GM12892 (cell line): ENCODE measurements at regions not wholly inside any gene's neighbourhood (a gene's known extent, or its start where the extent isn't known, plus 50 kb on each side); places are given as distances from the start of the nearest gene placed in this dataset.

Source experiments
- DNase-seq: peaks from one replicate; pipeline ENCODE4 v3.0.0; 2011; ENCODE audit not compliant: insufficient read length
- FAIRE-seq: peaks from 2 replicates; lab custom pipeline; 2011; peaks lifted over from hg19 to GRCh38; lab: Jason Lieb, UNC
- POLR2A ChIP-seq: IDR thresholded peaks from 2 replicates; pipeline ENCODE4 v1.6.1; 2011; ENCODE audit warnings: low read depth, low read length, control low read depth
- POLR2AphosphoS5 ChIP-seq: IDR thresholded peaks from 2 replicates; pipeline ENCODE4 v1.6.1; 2011; ENCODE audit warnings: low read depth, low read length, control low read depth
- TAF1 ChIP-seq: IDR thresholded peaks from 2 replicates; pipeline ENCODE4 v1.6.1; 2011; ENCODE audit warnings: low read depth, mild to moderate bottlenecking, control low read depth, low read length, borderline replicate concordance

- DNase-seq (no peak), FAIRE-seq (no peak)
- TF ChIP-seq POLR2A, result no peak
- TF ChIP-seq TAF1, result no peak
- TF ChIP-seq POLR2AphosphoS5, result no peak
Observed at GRCh38 chr13:106660746-106661625, 93.0 kb upstream of the ARGLU1 start.

DNA sequence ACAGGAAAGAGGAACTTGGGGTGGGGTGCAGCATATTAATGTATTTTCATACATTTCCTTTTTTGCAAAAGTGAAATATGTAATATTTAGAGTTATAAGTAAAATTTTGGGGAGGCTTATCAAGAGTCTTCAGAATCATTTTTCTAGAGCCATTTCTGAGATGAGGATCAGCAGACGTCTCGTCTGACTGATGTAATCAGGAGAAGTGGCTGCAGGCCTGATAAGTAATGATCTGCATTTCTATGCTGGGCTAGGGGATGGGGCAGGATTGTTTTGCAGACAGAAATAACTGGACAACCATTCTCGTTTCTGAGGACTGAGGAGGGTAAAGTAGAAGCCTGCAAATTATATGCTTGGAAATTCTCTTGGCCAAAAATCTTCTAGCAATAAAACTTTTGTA is 89.2 kb upstream of the ARGLU1 start:
- no peak for DNase-seq
- FAIRE-seq, result no peak
- TF ChIP-seq TAF1 (no peak), POLR2AphosphoS5 (no peak), POLR2A (no peak)

DNA sequence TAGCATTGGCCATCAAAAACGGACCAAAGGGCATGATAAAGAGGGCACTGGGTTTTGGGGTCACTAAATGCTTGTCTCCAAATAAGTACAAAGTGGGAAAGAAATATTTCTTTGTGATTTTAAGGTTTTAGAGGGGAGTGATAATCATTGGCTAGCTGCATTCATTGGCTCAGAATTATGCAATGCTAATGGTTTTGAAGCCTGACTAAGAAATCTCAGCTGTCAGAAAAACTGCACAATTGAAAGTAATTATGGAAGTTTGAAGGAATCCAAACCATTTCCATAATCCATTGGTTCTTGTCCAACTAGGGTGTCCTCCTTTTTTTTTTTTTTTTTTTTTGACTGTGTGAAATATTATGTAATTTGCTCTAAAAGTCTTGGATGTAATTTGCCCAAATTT is 88.2 kb upstream of the ARGLU1 start:
- FAIRE-seq (no peak), DNase-seq (no peak)
- TF ChIP-seq TAF1 (no peak), POLR2A (no peak), POLR2AphosphoS5 (no peak)

DNA sequence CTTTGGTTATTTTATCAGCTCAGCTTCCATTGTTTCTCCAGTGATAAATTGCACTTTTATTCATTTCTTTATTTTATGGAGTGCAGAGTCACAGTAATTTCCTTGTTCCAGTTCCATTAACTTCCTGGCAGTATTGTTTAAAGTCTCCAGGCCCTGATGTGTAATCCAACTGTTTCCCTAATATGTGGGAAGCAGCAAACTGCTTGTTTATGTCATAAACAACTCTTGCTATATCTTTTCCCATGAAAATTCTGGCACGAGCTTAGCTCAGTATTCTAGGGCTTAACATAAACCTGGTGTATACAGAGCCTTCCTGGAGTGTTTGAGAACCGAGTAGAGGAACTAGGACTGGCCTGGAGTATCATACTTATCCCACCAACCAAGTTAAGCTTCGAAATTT is 83.5 kb upstream of the ARGLU1 start:
- TF ChIP-seq POLR2A, result no peak
- no peak for TF ChIP-seq TAF1
- TF ChIP-seq POLR2AphosphoS5, result no peak
- FAIRE-seq (no peak), DNase-seq (no peak)

- no peak for DNase-seq
- no peak for FAIRE-seq
- TF ChIP-seq POLR2A (no peak), POLR2AphosphoS5 (no peak), TAF1 (no peak)
Observed at GRCh38 chr13:106650690-106651205, 82.8 kb upstream of the ARGLU1 start.

DNA sequence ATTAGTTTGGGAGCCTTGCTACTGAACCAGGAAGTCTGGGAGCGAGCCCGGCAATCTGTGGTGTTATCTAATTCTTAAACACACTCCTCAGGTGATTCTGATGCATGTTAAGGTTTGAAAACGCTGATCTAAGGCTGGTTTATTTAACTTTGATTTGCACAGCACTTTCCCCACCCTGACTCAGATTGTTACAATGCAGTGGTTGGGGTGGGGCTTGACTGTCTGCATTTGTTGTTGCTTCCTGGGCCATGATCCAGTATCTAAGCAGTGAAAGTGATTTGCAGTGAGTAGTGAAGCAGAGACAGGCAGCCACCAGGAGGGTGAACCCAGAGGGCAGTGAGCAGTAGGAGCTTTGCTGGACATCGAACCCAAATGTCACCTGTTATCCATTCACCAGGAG is 81.6 kb upstream of the ARGLU1 start:
- DNase-seq (no peak), FAIRE-seq (no peak)
- TF ChIP-seq TAF1, result no peak
- no peak for TF ChIP-seq POLR2A
- TF ChIP-seq POLR2AphosphoS5, result no peak

DNA sequence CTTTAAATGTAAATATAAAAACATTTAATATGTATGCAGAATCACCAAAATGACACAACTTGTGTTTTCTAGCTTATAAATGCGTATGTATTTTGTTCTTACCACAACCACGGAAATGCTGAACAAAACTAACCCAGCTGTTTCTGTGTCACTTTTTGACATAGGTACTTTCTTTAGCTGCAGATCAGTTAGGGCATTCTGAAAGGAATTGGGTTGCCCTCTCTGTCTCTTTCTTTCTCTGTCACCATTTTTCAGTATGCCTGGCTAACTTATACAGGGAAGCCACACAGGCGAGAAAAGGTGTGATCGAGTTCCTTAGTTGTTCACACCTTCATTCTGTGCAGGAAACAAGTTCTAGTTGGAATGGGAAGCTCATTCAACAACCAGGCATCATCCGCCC is 72.6 kb upstream of the ARGLU1 start:
- no peak for TF ChIP-seq POLR2A
- TF ChIP-seq TAF1, result no peak
- TF ChIP-seq POLR2AphosphoS5, result no peak
- DNase-seq (no peak), FAIRE-seq (no peak)

- DNase-seq (no peak), FAIRE-seq (no peak)
- TF ChIP-seq TAF1, result no peak
- no peak for TF ChIP-seq POLR2A
- TF ChIP-seq POLR2AphosphoS5, result no peak
Observed at GRCh38 chr13:106637519-106637918, 69.6 kb upstream of the ARGLU1 start.

GRCh38 chr13:106636492-106636891 is 68.6 kb upstream of the ARGLU1 start:
- TF ChIP-seq POLR2A, result no peak
- no peak for TF ChIP-seq POLR2AphosphoS5
- no peak for TF ChIP-seq TAF1
- no peak for DNase-seq
- no peak for FAIRE-seq

GRCh38 chr13:106635616-106636015 is 67.7 kb upstream of the ARGLU1 start:
- DNase-seq (no peak), FAIRE-seq (no peak)
- TF ChIP-seq POLR2A, result no peak
- no peak for TF ChIP-seq TAF1

DNA sequence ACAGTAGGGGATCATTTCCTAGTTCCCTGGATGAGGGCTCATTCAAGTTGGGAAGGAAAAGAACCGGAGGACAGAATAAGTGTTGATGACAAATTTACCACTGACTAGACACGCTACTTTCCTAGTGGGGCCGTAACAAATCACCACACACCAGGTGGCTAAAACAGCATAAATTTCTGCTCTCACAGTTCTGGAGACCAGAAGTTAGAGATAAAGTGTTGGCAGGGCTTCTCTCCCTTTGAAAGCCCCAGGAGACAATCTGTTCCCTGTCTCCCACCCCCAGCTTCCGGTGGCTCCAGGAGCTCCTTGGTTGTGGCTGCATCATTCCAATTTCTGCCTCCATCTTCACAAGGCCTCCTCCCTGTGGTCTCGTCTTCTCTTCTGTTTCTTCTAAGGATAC is 65.4 kb upstream of the ARGLU1 start:
- no peak for FAIRE-seq
- no peak for TF ChIP-seq TAF1
- DNase-seq, result no peak

GRCh38 chr13:106630650-106631049 is 62.7 kb upstream of the ARGLU1 start:
- TF ChIP-seq TAF1, result no peak
- no peak for TF ChIP-seq POLR2AphosphoS5
- no peak for DNase-seq
- FAIRE-seq, result no peak
